H1 (cell line): ENCODE measurements at regions not wholly inside any gene's neighbourhood (a gene's known extent, or its start where the extent isn't known, plus 50 kb on each side); places are given as distances from the start of the nearest gene placed in this dataset.

Experiments used
- CTCF ChIA-PET: fragments of 300-600 bp; sonication (Branson Sonifier 250); formaldehyde crosslinking; loops from one replicate; lab custom pipeline; 2021; ENCODE audit not compliant: partially characterized antibody; lab: Charles Lee
- POLR2A ChIA-PET: fragments of 300-600 bp; sonication (Branson Sonifier 250); formaldehyde crosslinking; loops from one replicate; lab custom pipeline; 2021; ENCODE audit warnings: inconsistent platforms; ENCODE audit not compliant: partially characterized antibody; lab: Charles Lee
- DNase-seq, 2 experiments: peaks; one replicate each; pipeline versions ENCODE4 v3.0.0 to v3.0.0-alpha.2; 2010 to 2022; ENCODE audit warnings: low spot score in 2 of 2, low read depth in 1 of 2, mixed read lengths in 1 of 2
- FAIRE-seq: peaks from 2 replicates; lab custom pipeline; 2011; peaks lifted over from hg19 to GRCh38; lab: Jason Lieb, UNC
- H2AFZ ChIP-seq: 2 replicates; pipeline ENCODE4 v1.8.1; 2012; ENCODE audit warnings: low read length, inconsistent platforms
- H2AK5ac ChIP-seq: 2 replicates; pipeline ENCODE4 v1.6.1; 2013; ENCODE audit warnings: low read depth, low read length
- H2BK120ac ChIP-seq: replicated peaks from 2 replicates; pipeline ENCODE3; 2013; ENCODE audit warnings: low read depth, low read length, inconsistent platforms
- H2BK12ac ChIP-seq: 2 replicates; pipeline ENCODE4 v1.6.1; 2013; ENCODE audit warnings: low read depth, low read length
- H2BK15ac ChIP-seq: 2 replicates; pipeline ENCODE4 v1.6.1; 2013; ENCODE audit warnings: low read length
- H2BK20ac ChIP-seq: 2 replicates; pipeline ENCODE4 v1.6.1; 2013; ENCODE audit warnings: low read length
- H2BK5ac ChIP-seq: 2 replicates; pipeline ENCODE4 v1.6.1; 2013; ENCODE audit warnings: low read depth, low read length
- H3K14ac ChIP-seq: 2 replicates; pipeline ENCODE4 v1.6.1; 2013; ENCODE audit warnings: inconsistent platforms; ENCODE audit not compliant: insufficient read length
- H3K18ac ChIP-seq: 2 replicates; pipeline ENCODE4 v1.6.1; 2013; ENCODE audit warnings: low read length; ENCODE audit errors: extremely low read depth
- H3K23ac ChIP-seq: 2 replicates; pipeline ENCODE4 v1.6.1; 2013; ENCODE audit warnings: inconsistent platforms; ENCODE audit not compliant: insufficient read length
- H3K23me2 ChIP-seq: 2 replicates; pipeline ENCODE4 v1.6.1; 2013; ENCODE audit warnings: low read depth, low read length
- H3K27ac ChIP-seq: 2 replicates; pipeline ENCODE4 v1.6.1; 2011; ENCODE audit warnings: low read depth, low read length, inconsistent platforms
- H3K27me3 ChIP-seq, 4 experiments: replicated peaks in 1 of 4; 1 replicate in 1 of 4; 2 replicates in 3 of 4; pipeline versions ENCODE4 v1.6.1 to v1.8.1; 2011 to 2013; ENCODE audit warnings: low read length in 3 of 4, mild to moderate bottlenecking in 3 of 4, inconsistent platforms in 2 of 4, mixed read lengths in 2 of 4, moderate library complexity in 1 of 4; ENCODE audit not compliant: control insufficient read depth in 3 of 4, insufficient read depth in 3 of 4; ENCODE audit errors: extremely low read depth in 1 of 4
- H3K36me3 ChIP-seq, 4 experiments: 2 replicates each; pipeline versions ENCODE4 v1.6.1 to v1.8.1; 2011 to 2013; ENCODE audit warnings: mild to moderate bottlenecking in 4 of 4, low read length in 3 of 4, moderate library complexity in 2 of 4, control low read depth in 1 of 4, inconsistent platforms in 1 of 4; ENCODE audit not compliant: insufficient read depth in 4 of 4, control insufficient read depth in 2 of 4
- H3K4ac ChIP-seq: replicated peaks from 2 replicates; pipeline ENCODE3; 2013; ENCODE audit warnings: low read length, low read depth, mixed read lengths, inconsistent platforms; ENCODE audit not compliant: insufficient read length
- H3K4me1 ChIP-seq, 4 experiments: replicated peaks in 1 of 4; 1 replicate in 1 of 4; 2 replicates in 3 of 4; pipeline versions ENCODE4 v1.6.1 to v1.8.1; 2011 to 2013; ENCODE audit warnings: low read length in 3 of 4, inconsistent platforms in 2 of 4, mixed read lengths in 1 of 4; ENCODE audit not compliant: insufficient read depth in 4 of 4, control insufficient read depth in 3 of 4
- H3K4me2 ChIP-seq, 2 experiments: 2 replicates each; pipeline versions ENCODE4 v1.6.1 to v1.8.1; 2011 to 2013; ENCODE audit warnings: low read depth in 2 of 2, low read length in 2 of 2, control low read depth in 1 of 2, inconsistent platforms in 1 of 2, mild to moderate bottlenecking in 1 of 2; ENCODE audit not compliant: insufficient read depth in 1 of 2
- H3K4me3 ChIP-seq, 4 experiments: fragments of 200-600, 300-600 bp in 1 of 4; sonication (generic), shearing (Covaris generic), sonication (Bioruptor Twin) in 1 of 4; 2 replicates each; pipeline versions ENCODE4 v1.5.1 to v1.8.1; 2011 to 2016; ENCODE audit warnings: low read length in 4 of 4, low read depth in 3 of 4, control low read depth in 2 of 4, inconsistent platforms in 2 of 4, mild to moderate bottlenecking in 2 of 4, mixed read lengths in 1 of 4, moderate library complexity in 1 of 4; ENCODE audit not compliant: insufficient read depth in 2 of 4; ENCODE audit errors: extremely low read depth in 1 of 4
- H3K56ac ChIP-seq: replicated peaks from 2 replicates; pipeline ENCODE3; 2013; ENCODE audit warnings: low read depth, mild to moderate bottlenecking, mixed read lengths, low read length, inconsistent platforms; ENCODE audit not compliant: insufficient read length
- H3K79me1 ChIP-seq: 2 replicates; pipeline ENCODE4 v1.6.1; 2013; ENCODE audit warnings: low read depth, low read length, control low read depth
- H3K79me2 ChIP-seq, 2 experiments: 2 replicates each; pipeline versions ENCODE4 v1.6.1 to v1.8.1; 2012 to 2013; ENCODE audit warnings: low read length in 2 of 2, mild to moderate bottlenecking in 2 of 2, inconsistent platforms in 1 of 2; ENCODE audit not compliant: insufficient read depth in 2 of 2, control insufficient read depth in 1 of 2
- H3K9ac ChIP-seq, 4 experiments: replicated peaks in 1 of 4; 1 replicate in 1 of 4; 2 replicates in 3 of 4; pipeline versions ENCODE4 v1.6.1 to v1.8.1; 2011 to 2013; ENCODE audit warnings: low read depth in 3 of 4, low read length in 3 of 4, control low read depth in 2 of 4, mild to moderate bottlenecking in 2 of 4, moderate library complexity in 2 of 4, inconsistent platforms in 1 of 4; ENCODE audit errors: extremely low read depth in 1 of 4
- H3K9me3 ChIP-seq, 2 experiments: 2 replicates each; pipeline versions ENCODE4 v1.6.1 to v1.8.1; 2012 to 2013; ENCODE audit warnings: mild to moderate bottlenecking in 2 of 2, moderate library complexity in 2 of 2, control low read depth in 1 of 2, inconsistent platforms in 1 of 2, low read depth in 1 of 2, low read length in 1 of 2, mixed read lengths in 1 of 2; ENCODE audit not compliant: insufficient read depth in 2 of 2
- H4K20me1 ChIP-seq, 2 experiments: replicated peaks in 1 of 2; 2 replicates each; pipeline versions ENCODE3 to v1.8.1; 2011 to 2013; ENCODE audit warnings: inconsistent platforms in 2 of 2, low read length in 2 of 2, mild to moderate bottlenecking in 1 of 2; ENCODE audit not compliant: insufficient read depth in 2 of 2, control insufficient read depth in 1 of 2
- H4K5ac ChIP-seq: 2 replicates; pipeline ENCODE4 v1.6.1; 2013; ENCODE audit warnings: low read length, low read depth, mixed read lengths, inconsistent platforms; ENCODE audit not compliant: insufficient read length
- H4K8ac ChIP-seq: 2 replicates; pipeline ENCODE4 v1.8.0; 2013; ENCODE audit warnings: mild to moderate bottlenecking, moderate library complexity, low read length, inconsistent platforms; ENCODE audit not compliant: insufficient read depth; ENCODE audit errors: extremely low read depth
- H4K91ac ChIP-seq: replicated peaks from 2 replicates; pipeline ENCODE3; 2013; ENCODE audit warnings: low read length, mixed read lengths, inconsistent platforms; ENCODE audit not compliant: insufficient read length
- BCL11A ChIP-seq, 2 experiments: IDR thresholded peaks; one replicate each; pipeline ENCODE4 v1.6.1; 2011; ENCODE audit warnings: low read depth in 2 of 2, low read length in 2 of 2, mild to moderate bottlenecking in 2 of 2
- CBX5 ChIP-seq: fragments of 300-800, 300-1000 bp; sonication (generic); IDR thresholded peaks from 2 replicates; pipeline ENCODE4 v1.7.1; 2016; ENCODE audit warnings: antibody characterized with exemption, low read length, low read depth
- CREB1 ChIP-seq: IDR thresholded peaks from 2 replicates; pipeline ENCODE4 v1.6.1; 2012; ENCODE audit warnings: inconsistent platforms
- HDAC2 ChIP-seq, 2 experiments: fragments of 300-600 bp in 1 of 2; sonication (generic) in 1 of 2; IDR thresholded peaks; 2 replicates each; pipeline ENCODE4 v1.6.1; 2011 to 2012; ENCODE audit warnings: low read depth in 2 of 2, low read length in 2 of 2, mild to moderate bottlenecking in 2 of 2, moderate library complexity in 2 of 2, borderline replicate concordance in 1 of 2, inconsistent platforms in 1 of 2
- HDAC6 ChIP-seq: IDR thresholded peaks from one replicate; pipeline ENCODE4 v1.7.1; 2012; ENCODE audit warnings: low read depth, mild to moderate bottlenecking, inconsistent platforms, low read length, moderate library complexity
- KDM4A ChIP-seq: IDR thresholded peaks from one replicate; pipeline ENCODE4 v1.7.1; 2012; ENCODE audit warnings: low read depth, mild to moderate bottlenecking, moderate library complexity, low read length, inconsistent platforms; ENCODE audit not compliant: severe bottlenecking
- KDM5A ChIP-seq: fragments of 200-600 bp; IDR thresholded peaks from 2 replicates; pipeline ENCODE4 v1.7.1; 2012; ENCODE audit warnings: mild to moderate bottlenecking, low read length, inconsistent platforms, mixed read lengths
- MAFK ChIP-seq: IDR thresholded peaks from 2 replicates; pipeline ENCODE4 v1.6.1; 2012; ENCODE audit warnings: low read depth, mild to moderate bottlenecking, improper control_type of control experiment, low read length
- NANOG ChIP-seq: IDR thresholded peaks from 2 replicates; pipeline ENCODE4 v1.6.1; 2011; ENCODE audit warnings: low read length, low read depth, mild to moderate bottlenecking, inconsistent platforms; ENCODE audit not compliant: insufficient read depth, poor library complexity, severe bottlenecking
- NRF1 ChIP-seq: IDR thresholded peaks from 2 replicates; pipeline ENCODE4 v1.6.1; 2011; ENCODE audit warnings: mild to moderate bottlenecking, low read depth, low read length, improper control_type of control experiment
- RAD21 ChIP-seq, 2 experiments: IDR thresholded peaks in 1 of 2; conservative IDR thresholded peaks in 1 of 2; 2 replicates each; pipeline ENCODE4 v1.6.1; 2011; ENCODE audit warnings: low read depth in 2 of 2, low read length in 2 of 2, improper control_type of control experiment in 1 of 2, inconsistent platforms in 1 of 2, mild to moderate bottlenecking in 1 of 2, moderate library complexity in 1 of 2
- SP4 ChIP-seq: IDR thresholded peaks from 2 replicates; pipeline ENCODE4 v1.6.1; 2012; ENCODE audit warnings: low read length, inconsistent platforms
- TAF7 ChIP-seq: optimal IDR thresholded peaks from 2 replicates; pipeline ENCODE3; 2011; ENCODE audit warnings: low read depth, mild to moderate bottlenecking, inconsistent platforms, low read length, moderate library complexity, borderline replicate concordance
- WGBS, 2 experiments: shearing (Covaris generic) in 1 of 2; methylation state at CpG; one replicate each; pipeline versions ENCODE4 v1.1.6 to v1.1.7; 2013 to 2015; ENCODE audit warnings: low lambda C conversion rate in 2 of 2, mixed read lengths in 2 of 2, inconsistent platforms in 1 of 2, low coverage in 1 of 2, missing lambda C conversion rate in 1 of 2; ENCODE audit not compliant: insufficient replicate concordance in 2 of 2, insufficient coverage in 1 of 2, insufficient read length in 1 of 2; ENCODE audit errors: extremely low coverage in 1 of 2, missing lambda C conversion rate in 1 of 2; 5-methylcytosine and 5-hydroxymethylcytosine counted together
- TF ChIP-seq, protein P1 (sequence below): IDR thresholded peaks from 2 replicates; pipeline ENCODE4 v1.6.1; 2012; ENCODE audit warnings: inconsistent platforms

DNA sequence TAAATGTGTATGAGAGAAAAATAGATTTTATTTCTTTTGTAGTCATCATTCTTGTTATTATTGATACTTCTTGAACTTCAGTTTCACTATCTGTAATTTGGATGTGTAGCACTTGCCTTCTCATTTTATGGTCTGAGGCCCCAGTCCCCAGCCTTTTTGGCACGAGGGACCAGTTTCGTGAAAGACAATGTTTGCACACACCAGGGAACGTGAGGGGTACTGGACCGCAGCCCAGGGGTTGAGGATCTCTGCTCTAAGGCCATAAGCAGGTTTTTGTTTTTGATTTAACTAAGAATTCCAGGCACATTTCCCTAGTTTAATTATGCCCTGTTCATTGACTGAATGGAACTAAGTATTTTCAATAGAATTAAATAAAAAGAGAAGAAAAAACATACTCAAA, 261.5 kb downstream of the BMP2 start:
- no peak overlapping the region for H3K14ac ChIP-seq
- CTCF ChIA-PET, result no interaction called here
- no peaks in the 10 kb centered on the region for H3K23me2 ChIP-seq
- DNase-seq, result no peak
- no peak overlapping the region for H4K5ac ChIP-seq
- no peaks in the 10 kb centered on the region for H3K79me1 ChIP-seq
- H2BK120ac ChIP-seq, result no peak overlapping the region
- H3K27ac ChIP-seq, result no peak overlapping the region
- no peaks in the 10 kb centered on the region for H4K20me1 ChIP-seq
- no peak overlapping the region for H3K23ac ChIP-seq
- no peaks in the 10 kb centered on the region for H3K27me3 ChIP-seq
- H3K4me2 ChIP-seq, result no peak overlapping the region
- no peak overlapping the region for H4K91ac ChIP-seq
- H3K9me3 ChIP-seq, result no peaks in the 10 kb centered on the region
- H3K36me3 ChIP-seq, result no peaks in the 10 kb centered on the region
- 94% methylated on average over 4 of the region's 4 CpGs; no CpG with 5 or more reads in 1 of the 2 experiments for WGBS, 2 experiments
- no peak for TF ChIP-seq HDAC6
- TF ChIP-seq, protein P1, sequence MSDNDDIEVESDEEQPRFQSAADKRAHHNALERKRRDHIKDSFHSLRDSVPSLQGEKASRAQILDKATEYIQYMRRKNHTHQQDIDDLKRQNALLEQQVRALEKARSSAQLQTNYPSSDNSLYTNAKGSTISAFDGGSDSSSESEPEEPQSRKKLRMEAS, result no peak
- no peak for TF ChIP-seq CBX5
- TF ChIP-seq CREB1, result no peak
- TF ChIP-seq HDAC2 (IDR thresholded peaks at IDR 0.05; ENCODE audit: borderline replicate concordance in 1 of 2, low read depth in 2 of 2, low read length in 2 of 2), result no peak
- TF ChIP-seq BCL11A (IDR thresholded peaks at IDR 0.05; ENCODE audit: low read depth in 2 of 2, low read length in 2 of 2), result no peak
- no peak for TF ChIP-seq TAF7
- TF ChIP-seq KDM4A, result no peak
- TF ChIP-seq KDM5A, result no peak
- no peak for TF ChIP-seq SP4
- no peak for TF ChIP-seq MAFK
- no peak for TF ChIP-seq NRF1
- no peak for TF ChIP-seq NANOG
- TF ChIP-seq RAD21 (IDR thresholded peaks at IDR 0.05 in 1 of 2, conservative IDR thresholded peaks at IDR 0.05 in 1 of 2; ENCODE audit: low read depth in 2 of 2, low read length in 2 of 2), result no peak
- TF ChIP-seq, all 59 proteins: peak for 0
- Histone ChIP-seq H3K79me2 (no peaks in the 10 kb centered on the region), H3K56ac (no peak overlapping the region), H2AFZ (no peak overlapping the region), H3K9ac (no peak overlapping the region), H2BK12ac (no peak overlapping the region), H2AK5ac (no peak overlapping the region), H3K18ac (no peak overlapping the region), H3K4me3 (no peak overlapping the region), H3K4ac (no peak overlapping the region), H3K4me1 (no peaks in the 10 kb centered on the region), H2BK5ac (no peak overlapping the region), H2BK20ac (no peak overlapping the region), H2BK15ac (no peak overlapping the region), H4K8ac (no peak overlapping the region)
- FAIRE-seq, result no peak
- POLR2A ChIA-PET, result no interaction called here
